HG03060 (cell line): ENCODE measurements at regions not wholly inside any gene's neighbourhood (a gene's known extent, or its start where the extent isn't known, plus 50 kb on each side); places are given as distances from the start of the nearest gene placed in this dataset.

ENCODE experiments used
- ATAC-seq: cut with Tn5 transposase; IDR thresholded peaks from one replicate; pipeline ENCODE4 v1.9.1; 2021; ENCODE audit warnings: low read depth, moderate number of reproducible peaks; ENCODE audit not compliant: unreplicated experiment

DNA sequence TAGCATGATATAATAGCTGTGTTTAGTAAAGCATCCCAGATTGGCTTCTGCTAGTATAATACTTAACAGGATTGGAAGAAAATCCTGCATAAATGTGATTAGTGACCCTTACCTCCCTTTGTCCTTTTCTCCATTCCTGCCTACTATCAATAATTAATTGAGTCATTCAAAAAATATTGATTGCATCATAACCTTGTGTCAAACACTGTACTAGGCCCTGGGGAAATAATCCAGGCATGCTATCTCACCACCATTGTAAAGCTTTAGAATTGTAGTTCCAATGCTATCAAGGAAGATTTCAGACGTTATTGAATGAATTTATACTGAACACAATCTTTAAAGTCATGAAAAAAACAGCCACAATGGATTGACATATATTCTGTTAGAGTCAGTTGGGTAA lies 378.6 kb upstream of the DDHD1 start:
- no peak for ATAC-seq

DNA sequence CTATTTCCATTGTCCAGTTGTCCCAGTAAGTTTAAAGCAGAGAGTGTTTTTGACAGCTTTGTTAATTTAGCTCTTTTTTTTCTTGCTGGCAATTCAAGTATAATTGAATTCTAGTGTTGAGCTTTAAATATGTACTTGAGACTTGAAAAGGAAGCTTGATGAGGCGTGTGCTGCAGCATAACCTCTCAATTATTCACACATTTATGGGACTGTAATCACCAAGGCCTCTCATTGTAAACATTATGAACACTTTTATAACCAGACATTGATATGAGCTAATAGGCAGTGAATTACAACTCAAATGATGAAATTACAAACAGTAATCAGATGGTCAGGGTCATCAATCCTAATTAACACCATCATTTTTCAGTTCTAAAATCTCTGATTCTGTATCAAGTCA lies 378.0 kb upstream of the DDHD1 start:
- ATAC-seq = no peak

DNA sequence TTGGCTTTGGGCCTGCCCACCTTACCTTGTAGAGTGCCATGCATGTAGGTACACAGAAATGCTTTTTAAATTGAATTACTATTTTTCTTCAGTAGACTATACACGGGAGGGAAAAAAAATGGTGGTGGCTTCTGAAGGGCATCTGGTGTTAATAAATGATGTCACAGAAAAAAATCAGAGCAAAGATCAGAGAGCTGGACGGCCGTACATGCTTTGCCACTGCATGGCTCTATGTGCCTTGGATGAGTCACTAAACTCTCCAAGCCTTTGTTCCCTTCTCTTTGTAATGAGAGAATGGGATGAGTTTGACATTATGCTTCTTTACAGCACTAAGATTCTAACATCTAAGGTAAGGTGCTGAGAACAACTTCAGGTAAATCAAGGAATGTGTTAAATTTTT lies 376.4 kb upstream of the DDHD1 start:
- ATAC-seq = no peak

DNA sequence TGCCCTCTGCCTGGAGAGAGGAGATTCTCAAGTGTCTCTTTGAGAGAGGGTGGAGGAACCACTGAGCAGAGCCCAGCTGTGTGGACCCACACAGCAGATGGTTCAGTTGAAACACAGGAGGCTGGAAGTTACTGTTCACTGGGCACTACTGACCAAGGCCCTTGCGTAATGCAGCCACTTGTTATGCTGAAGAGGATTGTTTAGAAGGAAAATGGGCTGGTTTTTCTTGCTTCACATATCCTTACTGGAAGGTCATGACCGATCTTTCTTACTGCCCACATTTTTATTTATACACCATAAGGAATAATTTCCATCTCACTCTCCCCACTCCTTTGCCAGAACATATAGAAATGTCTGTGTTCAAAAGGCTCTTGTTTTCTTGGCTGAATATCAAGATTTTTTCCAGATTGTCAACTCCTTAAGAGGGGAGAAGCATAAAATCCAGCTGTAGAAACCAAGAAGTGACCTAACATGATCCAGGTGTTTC lies 375.1 kb upstream of the DDHD1 start:
- no peak for ATAC-seq

DNA sequence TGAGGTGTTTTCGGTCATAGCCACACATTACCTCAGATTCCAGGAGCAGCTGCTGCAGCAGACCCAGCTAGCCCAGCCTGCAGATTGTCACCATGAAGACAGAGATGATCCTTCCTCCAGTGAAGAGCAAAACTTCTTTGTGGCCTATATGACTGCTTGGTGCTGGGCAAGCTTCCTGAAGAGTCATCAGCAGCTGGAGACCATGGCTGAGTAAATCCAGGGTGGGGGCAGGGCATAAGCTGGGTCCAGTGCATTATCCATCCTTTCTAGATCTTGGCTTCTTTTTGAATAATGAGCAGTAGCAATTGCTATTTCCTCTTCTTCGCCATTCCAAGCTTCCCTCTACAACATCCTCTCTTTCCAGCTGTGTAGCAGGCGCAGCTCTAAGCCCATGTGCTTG lies 373.1 kb upstream of the DDHD1 start:
- ATAC-seq = no peak

DNA sequence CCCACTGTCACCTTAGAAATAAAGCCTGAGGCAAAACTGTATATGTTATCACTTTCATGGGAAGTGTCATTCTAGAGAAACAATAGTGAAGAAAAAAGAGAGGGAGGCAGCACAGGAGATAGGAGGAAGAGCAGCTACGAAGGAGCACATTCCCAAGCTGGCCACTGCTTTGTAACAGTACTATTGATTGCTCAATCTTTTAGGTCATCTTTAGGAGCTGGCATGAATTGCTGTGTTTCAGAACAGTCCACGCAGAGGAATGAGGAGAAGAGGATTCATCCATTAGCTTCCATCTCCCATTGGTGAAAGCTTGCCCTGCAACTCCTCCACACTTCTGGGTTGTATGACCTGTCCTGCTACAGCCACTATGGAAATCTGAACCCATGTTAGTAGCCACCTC lies 372.5 kb upstream of the DDHD1 start:
- no peak for ATAC-seq

DNA sequence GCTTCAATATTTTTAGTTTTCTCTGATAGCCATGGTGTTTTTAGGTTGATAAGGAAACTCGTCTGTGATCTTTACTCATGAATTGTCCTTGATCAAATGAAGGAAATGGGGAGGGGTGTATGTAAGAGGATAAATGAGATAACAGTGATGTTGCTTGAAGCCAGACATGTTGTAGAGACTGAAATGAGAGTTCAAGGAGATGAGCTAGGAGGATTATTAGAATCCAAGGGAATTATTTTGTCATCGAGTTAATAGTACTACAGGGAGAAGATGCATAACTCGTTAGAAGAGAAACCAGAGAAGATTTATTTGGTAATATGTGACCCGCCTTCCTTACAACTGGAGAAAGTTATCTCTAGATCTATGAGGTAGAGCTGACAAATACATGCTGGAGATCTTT lies 371.3 kb upstream of the DDHD1 start:
- no peak for ATAC-seq

DNA sequence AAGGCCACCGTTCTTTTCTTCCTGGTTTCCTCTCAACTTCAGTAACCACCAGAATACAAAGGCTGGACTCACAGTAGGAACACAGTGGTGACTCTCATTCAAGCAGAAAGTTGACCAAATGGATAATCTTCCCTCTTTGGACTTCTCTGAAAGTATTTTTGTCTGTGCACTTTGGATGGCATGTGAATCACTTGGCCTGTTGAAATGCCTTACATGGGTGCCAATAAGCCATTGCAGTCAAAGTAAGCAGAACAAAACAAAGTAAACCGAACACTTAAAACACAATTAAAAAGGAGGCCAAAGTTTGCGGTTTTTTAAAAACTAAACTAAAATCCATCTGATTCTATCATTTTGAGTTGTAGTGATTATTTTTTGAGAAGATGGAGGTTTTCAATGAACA lies 370.1 kb upstream of the DDHD1 start:
- no peak for ATAC-seq

DNA sequence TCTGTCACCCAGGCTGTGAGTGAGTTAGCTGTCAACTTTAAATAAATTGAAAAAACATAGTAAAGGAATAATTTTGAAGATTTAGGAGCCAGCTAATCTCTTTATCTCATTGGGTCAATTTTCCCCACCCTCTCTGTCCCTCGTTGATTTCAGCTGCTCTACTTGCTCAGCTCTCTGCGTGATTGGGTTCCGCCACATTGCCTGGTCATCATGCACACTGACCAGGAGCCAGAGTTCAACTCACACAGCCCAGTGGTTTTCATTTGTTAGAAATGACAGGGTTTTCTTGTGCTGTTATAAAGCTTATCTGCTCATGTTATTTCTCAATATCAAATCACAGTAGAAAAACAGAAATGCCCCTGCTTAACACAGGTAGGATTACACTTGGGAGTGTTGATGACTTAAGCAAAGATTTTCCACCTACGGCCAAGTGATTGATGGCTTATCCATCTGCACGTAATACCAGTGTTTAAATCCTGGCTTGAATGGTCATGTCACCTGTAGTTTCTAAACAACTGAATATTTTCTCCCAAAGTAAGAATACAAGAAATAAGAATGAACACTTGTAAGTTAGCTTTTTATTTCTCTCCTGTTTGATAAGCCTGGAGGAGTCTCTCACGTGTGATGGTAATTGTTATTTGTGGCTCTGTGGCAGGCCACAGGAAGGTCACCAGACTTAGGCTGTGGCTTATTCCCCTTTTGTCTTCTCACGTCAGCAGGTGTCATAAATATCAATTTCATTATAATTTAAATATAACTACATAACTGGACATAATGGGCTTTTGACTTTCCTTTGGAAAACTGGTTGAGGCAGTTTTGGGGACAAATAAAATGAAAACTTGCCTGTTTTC lies 367.2 kb upstream of the DDHD1 start:
- ATAC-seq = no peak

DNA sequence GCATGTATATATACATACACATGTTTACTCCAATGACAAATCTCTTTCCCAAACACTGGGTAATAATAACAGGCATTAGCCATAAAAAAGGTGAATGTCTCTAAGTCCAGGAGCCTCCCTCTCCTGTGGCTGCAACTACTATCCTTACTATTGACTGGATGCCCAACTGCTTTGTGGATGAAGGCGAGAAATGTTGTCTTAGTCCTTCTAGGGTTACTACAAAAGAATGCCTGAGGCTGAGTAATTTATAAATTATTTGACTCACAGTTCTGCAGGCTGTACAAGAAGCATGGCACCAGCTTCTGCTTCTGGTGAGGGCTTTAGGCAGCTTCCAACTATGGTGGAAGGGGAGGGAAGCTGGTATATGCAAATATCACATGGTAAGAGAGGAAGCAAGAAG lies 366.0 kb upstream of the DDHD1 start:
- ATAC-seq = no peak

DNA sequence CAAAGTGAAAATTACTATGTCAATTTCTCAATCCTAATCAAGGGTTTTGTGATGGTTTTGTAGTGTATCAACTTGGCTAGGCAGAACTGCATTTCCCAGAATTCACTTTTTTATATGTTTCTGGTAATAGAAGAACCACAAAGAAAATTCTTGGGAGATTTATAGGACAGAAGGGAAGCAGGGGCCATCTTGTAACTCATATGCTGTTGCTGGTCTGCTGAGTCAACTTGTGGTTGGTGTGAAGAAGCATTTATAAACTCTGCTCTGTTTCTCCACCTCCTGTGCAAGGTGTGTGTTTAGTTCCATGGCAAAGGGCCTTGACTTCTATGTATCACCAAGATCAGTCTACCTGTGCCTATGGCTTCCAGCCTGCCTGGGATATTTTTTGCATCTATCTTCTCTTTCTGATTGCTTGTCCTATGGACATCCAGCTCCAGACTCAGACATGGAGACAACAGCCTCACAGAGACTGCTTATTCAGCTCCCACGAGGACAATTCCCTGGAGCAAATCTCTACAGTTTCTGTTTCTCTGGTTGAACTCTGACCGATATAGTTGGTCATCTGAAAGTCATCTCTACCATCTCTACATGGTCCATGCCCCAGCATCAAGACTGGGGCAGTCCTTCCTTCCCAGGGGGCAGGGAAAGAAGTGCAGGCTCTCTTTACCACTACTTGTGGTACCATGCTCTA lies 364.3 kb upstream of the DDHD1 start:
- no peak for ATAC-seq

DNA sequence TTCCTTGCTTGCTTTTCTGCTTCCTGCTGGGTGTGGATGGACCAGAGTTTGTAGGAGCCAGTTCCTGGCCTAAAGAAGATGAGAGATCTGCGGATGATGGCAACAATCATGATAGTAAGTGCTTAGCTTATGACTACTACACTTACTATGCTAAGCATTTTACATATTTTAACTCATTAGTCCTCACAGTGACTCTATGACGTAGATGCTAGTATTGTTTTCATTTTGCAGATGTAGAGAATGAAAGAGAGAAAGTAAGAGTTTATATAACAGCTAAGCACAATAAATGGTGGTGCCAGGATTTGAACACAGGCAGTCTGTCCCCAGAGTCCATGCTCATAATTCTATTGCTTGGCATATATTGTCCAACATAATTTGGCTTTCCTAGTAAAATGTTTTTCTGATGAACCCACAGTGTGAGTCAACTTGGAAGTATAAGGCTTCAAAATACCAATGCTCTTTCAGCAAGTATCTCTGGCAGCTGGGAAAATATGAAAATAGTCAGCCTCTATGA lies 363.2 kb upstream of the DDHD1 start:
- ATAC-seq = no peak

DNA sequence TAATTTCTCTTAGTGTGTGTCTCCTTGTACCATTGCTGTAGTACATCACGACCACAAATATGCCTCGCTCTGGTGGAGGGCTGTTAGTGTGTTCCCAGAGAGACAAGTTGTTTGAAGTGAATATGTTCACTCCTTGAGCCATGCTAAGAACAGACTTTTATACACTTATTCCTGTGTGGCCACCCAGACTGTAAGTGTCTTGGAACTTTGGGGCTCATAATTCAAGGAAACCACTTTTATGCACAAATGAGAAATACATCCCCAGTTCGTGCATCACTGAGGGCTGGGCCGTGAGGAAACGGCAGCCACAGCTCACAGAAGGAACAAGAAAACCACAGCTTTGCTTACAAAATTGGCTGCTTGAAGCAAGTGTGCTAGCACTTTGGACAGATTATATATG lies 362.2 kb upstream of the DDHD1 start:
- ATAC-seq = no peak

DNA sequence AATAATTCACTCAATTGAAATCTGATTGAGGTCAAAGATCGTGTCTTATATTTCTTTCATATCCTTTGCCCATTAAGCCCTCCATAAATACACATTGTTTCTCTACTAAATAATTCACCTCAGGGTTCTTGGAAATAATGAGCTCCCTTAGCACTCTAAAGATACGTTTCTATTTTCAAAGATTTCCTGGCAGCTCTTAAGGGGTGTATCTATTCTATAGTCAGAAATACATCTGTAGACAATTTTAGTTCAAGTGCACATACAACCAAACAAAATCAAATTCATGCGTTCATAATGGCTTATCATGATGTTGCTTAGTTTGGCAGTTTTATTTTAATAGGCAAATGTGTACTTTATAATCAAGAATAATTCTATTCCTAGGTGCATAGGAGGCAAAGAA lies 361.1 kb upstream of the DDHD1 start:
- no peak for ATAC-seq

DNA sequence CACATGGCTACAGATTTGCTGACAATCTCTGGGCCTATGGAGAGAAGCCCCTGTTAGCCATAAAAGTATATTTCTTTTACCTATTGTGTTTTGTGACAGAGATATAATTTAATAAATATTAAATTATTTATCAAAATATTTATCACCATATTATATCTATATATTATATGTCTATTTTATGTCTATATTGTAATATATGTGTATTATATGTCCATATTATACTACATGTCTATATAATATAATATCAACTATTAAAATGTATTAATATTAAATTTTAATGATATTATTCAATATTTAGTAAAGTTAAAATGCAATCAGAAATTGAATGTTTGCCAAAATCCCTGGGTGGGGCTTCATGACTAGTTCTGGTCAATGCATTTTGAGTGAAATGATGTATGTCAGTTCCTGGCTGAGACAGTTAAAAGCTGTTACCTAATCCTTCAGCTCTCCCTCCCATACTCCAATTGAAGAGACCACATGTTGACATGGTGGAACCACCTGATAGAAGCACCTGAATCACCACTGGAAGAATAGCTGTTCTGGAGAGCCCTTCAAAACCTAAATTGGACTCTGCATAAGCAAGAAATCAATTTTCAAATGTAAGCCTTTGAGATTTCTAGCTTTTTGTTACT lies 357.3 kb upstream of the DDHD1 start:
- no peak for ATAC-seq

DNA sequence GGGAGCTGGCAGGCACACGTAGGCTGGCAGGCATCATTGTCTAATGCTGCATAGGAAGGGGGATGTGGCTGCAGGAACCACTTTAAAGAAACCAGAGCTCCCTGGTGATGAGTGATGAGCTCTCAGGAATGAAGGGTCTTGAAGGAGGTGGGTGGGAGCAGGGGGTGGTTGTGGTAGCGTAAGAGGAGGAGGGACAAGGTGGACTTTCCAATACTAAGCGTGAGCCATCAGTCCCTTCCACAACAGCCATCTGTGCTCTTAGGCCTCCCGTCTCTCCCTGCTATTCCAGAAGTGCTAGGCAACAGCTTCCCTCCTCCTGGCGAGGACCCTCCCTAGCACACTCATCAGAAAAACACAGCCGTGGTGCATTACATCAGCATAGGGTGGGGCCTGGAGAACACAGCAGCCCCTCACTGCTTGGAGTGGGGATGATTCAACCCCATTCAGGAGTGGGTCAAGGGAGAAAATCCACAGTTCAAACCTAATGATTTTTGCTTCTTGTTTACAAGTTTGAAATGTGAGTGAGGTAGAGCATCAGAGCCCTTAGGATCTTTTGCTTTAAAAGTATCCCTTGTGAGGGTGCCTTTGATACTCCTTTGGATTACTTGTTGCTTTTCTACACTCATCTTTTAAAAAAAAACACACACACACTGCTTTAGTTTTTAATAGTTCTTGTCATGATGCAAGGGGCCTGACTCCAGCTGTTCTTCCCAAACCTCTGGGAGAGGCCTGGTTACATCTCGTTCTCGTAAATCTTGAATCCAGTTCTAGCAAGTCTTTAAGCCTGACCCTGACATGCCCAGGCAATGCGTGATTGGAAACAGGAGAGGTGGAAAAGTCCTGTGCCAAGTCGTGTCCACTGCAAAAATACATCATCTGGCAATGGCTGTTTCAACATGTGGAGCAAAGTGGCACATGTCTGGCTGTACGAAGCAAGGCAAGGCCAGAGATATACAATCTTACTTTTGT lies 356.4 kb upstream of the DDHD1 start:
- no peak for ATAC-seq

DNA sequence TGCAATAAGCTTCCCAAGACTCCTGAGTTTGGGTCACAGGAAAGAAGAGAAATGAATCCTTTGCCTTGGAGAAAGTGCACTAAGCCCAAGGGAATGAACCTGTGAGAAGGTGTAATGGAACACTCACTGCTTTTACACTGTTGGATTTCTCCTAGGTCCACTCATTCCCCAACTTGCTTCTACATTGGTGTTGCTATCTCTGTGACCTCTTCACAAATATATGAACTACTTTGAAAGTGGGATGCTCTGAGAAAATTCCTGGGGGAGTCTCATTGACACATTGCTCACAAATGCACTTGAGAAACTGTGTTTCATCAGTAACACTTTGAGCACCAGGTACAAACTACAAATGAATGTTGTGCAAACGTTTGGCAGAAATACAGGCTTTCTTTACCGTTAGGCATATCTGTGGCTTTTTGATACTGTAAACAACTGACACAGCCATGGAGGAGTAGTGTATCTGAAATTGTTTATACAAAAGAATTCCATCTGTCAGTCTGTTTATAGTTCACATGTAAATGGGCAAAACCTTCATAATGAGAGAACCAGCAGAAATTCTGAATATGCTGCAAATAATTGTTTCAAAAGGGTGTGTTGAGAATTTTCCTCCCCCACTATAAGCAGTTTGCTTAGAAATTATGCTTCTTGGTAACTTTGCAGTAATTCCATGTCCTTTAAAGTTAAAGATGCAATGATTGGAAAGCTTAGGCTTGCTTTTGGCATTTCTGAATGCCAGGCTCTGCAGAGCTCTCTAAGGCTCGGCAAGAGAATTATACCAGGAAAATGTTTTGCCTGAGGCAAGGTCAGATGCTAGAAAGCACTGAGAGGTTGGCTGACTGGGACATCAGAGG lies 348.5 kb upstream of the DDHD1 start:
- no peak for ATAC-seq

DNA sequence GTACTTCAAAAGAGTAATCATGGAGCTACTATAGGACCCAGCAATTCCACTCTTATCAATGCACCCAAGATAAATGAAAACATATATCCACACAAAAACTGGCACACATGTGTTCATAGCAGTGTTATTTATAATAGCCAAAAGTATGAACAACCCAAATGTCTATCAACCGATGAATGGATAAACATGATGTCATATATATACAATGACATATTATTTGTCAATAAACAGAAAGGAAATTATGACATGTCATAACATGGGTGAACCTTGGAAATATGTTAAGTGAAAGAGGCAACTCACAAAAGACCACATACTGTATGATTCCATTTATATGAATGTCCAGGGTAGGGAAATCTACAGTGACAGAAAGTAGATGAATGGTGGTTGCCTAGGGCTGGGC lies 347.1 kb upstream of the DDHD1 start:
- ATAC-seq = no peak

DNA sequence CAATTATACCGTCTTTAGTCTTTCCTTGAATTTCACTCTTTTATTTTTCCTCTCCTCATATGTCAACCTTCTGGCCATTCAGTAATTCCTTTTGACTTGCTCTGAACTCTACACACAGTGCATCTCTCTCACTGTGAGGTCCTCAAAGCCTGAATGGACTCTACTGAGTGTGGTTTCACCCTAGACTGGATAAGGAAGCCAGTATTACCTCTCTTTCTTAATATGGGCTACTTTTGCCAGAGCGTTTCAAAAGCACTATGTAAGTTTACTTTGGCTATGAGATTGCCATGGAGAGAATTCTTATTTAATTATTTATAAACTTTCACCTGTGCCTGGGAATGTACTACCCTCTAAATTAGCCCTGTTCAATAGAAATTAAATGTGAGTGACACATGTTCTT lies 343.5 kb upstream of the DDHD1 start:
- no peak for ATAC-seq
